SK-N-SH treated with all-trans-retinoic acid at 6 μM for 48 hours (cell line): ENCODE measurements at regions not wholly inside any gene's neighbourhood (a gene's known extent, or its start where the extent isn't known, plus 50 kb on each side); places are given as distances from the start of the nearest gene placed in this dataset.

Experiments used
- ATAC-seq: fragments of 200-7000 bp; cut with Tn5 transposase; 3 replicates; pipeline ENCODE4 v1.9.1; 2020; ENCODE audit warnings: mild to moderate bottlenecking, moderate library complexity
- BACH2 ChIP-seq: fragments of 250-450 bp; sonication (Bioruptor Pico); IDR thresholded peaks from 2 replicates; pipeline ENCODE4 v1.9.0; 2021; ENCODE audit warnings: mild to moderate bottlenecking, borderline replicate concordance
- CSDC2 ChIP-seq: fragments of 250-450 bp; sonication (Bioruptor Pico); IDR thresholded peaks from 2 replicates; pipeline ENCODE4 v1.5.0; 2020; ENCODE audit warnings: mild to moderate bottlenecking, moderate library complexity
- ESRRG ChIP-seq: fragments of 250-450 bp; sonication (Bioruptor Pico); IDR thresholded peaks from 2 replicates; pipeline ENCODE4 v1.6.1; 2021; ENCODE audit warnings: mild to moderate bottlenecking
- GLIS3 ChIP-seq: fragments of 250-450 bp; sonication (Bioruptor Pico); IDR thresholded peaks from 2 replicates; pipeline ENCODE4 v1.5.0; 2020; ENCODE audit warnings: mild to moderate bottlenecking, moderate library complexity
- OSR1 ChIP-seq: fragments of 250-450 bp; sonication (Bioruptor Pico); IDR thresholded peaks from 2 replicates; pipeline ENCODE4 v1.8.0; 2022; ENCODE audit warnings: moderate library complexity, mild to moderate bottlenecking, inconsistent platforms
- PPARA ChIP-seq: fragments of 250-450 bp; sonication (Bioruptor Pico); IDR thresholded peaks from 2 replicates; pipeline ENCODE4 v1.5.0; 2020; ENCODE audit warnings: mild to moderate bottlenecking, borderline replicate concordance
- RARB ChIP-seq: fragments of 250-450 bp; sonication (Bioruptor Pico); IDR thresholded peaks from 2 replicates; pipeline ENCODE4 v1.8.0; 2021; ENCODE audit warnings: mild to moderate bottlenecking, moderate library complexity
- SNAI2 ChIP-seq: fragments of 250-450 bp; sonication (Bioruptor Pico); IDR thresholded peaks from 2 replicates; pipeline ENCODE4 v1.5.0; 2020; ENCODE audit warnings: mild to moderate bottlenecking, moderate library complexity
- TCF4 ChIP-seq: fragments of 250-450 bp; sonication (Bioruptor Pico); IDR thresholded peaks from 2 replicates; pipeline ENCODE4 v1.8.0; 2021; ENCODE audit warnings: mild to moderate bottlenecking, moderate library complexity, borderline replicate concordance
- TOX ChIP-seq: fragments of 250-450 bp; sonication (Bioruptor Pico); IDR thresholded peaks from 2 replicates; pipeline ENCODE4 v1.8.0; 2021; ENCODE audit warnings: mild to moderate bottlenecking, moderate library complexity, borderline replicate concordance
- ZC3H10 ChIP-seq: fragments of 250-450 bp; sonication (Bioruptor Pico); IDR thresholded peaks from 2 replicates; pipeline ENCODE4 v1.5.1; 2021; ENCODE audit warnings: mild to moderate bottlenecking, moderate library complexity
- ZFP3 ChIP-seq: fragments of 250-450 bp; sonication (Bioruptor Pico); IDR thresholded peaks from 2 replicates; pipeline ENCODE4 v1.5.0; 2020; ENCODE audit warnings: mild to moderate bottlenecking, moderate library complexity
- ZFP30 ChIP-seq: fragments of 450-650 bp; formaldehyde crosslinking; IDR thresholded peaks from 2 replicates; pipeline ENCODE4 v1.5.0; 2022; ENCODE audit warnings: mild to moderate bottlenecking, moderate library complexity
- ZNF565 ChIP-seq: fragments of 450-650 bp; formaldehyde crosslinking; conservative IDR thresholded peaks from 2 replicates; pipeline ENCODE4 v1.5.0; 2020; ENCODE audit warnings: low read depth, mild to moderate bottlenecking, moderate library complexity
- ZNF70 ChIP-seq: fragments of 450-650 bp; formaldehyde crosslinking; IDR thresholded peaks from 2 replicates; pipeline ENCODE4 v1.5.0; 2020; ENCODE audit warnings: mild to moderate bottlenecking, moderate library complexity
- ZNF8 ChIP-seq: fragments of 450-650 bp; formaldehyde crosslinking; IDR thresholded peaks from 2 replicates; pipeline ENCODE4 v1.5.0; 2020; ENCODE audit warnings: mild to moderate bottlenecking, moderate library complexity
- TF ChIP-seq, protein P1 (sequence below): fragments of 250-450 bp; sonication (Bioruptor Pico); IDR thresholded peaks from 2 replicates; pipeline ENCODE4 v1.8.0; 2020; ENCODE audit warnings: mild to moderate bottlenecking, moderate library complexity, borderline replicate concordance
- TF ChIP-seq, protein P2 (sequence below): fragments of 250-450 bp; sonication (Bioruptor Pico); IDR thresholded peaks from 2 replicates; pipeline ENCODE4 v1.5.1; 2021; ENCODE audit warnings: mild to moderate bottlenecking, moderate library complexity
- TF ChIP-seq, protein P3 (sequence below): fragments of 250-450 bp; sonication (Bioruptor Pico); IDR thresholded peaks from 2 replicates; pipeline ENCODE4 v1.5.0; 2020; ENCODE audit warnings: mild to moderate bottlenecking, moderate library complexity
- TF ChIP-seq, protein P4 (sequence below): fragments of 250-450 bp; sonication (Bioruptor Pico); IDR thresholded peaks from 2 replicates; pipeline ENCODE4 v1.8.0; 2021; ENCODE audit warnings: low read depth, mild to moderate bottlenecking, moderate library complexity, borderline replicate concordance
- TF ChIP-seq, protein P5 (sequence below): fragments of 250-450 bp; sonication (Bioruptor Pico); IDR thresholded peaks from 2 replicates; pipeline ENCODE4 v1.5.1; 2020; ENCODE audit warnings: low read depth, mild to moderate bottlenecking, moderate library complexity

DNA sequence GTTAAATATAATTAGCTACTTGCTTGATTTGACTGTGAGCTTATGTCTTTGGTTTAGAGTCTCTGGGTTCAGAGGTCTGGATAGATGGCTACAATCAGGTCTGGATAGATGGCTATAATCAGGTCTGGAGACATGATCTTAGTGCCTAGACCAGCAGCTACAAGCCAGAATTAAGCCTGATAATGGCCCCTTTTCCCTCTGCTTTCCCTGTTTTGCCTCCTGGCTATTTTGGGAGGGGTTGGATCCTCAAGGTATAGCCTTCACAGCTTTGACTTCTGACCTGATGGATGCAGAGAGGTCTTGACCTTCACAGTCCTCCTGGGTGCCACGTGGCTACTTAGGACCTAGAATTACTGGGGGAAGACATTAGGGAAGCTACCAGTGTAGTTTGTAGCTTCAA, 877.7 kb downstream of the GALC start:
- ATAC-seq = no peak
- TF ChIP-seq ZFP3 (CRISPR knock-in tag) (no peak), RARB (CRISPR knock-in tag) (no peak), OSR1 (CRISPR knock-in tag) (no peak), ZNF565 (CRISPR knock-in tag) (no peak), PPARA (CRISPR knock-in tag) (no peak), ESRRG (CRISPR knock-in tag) (no peak), ZNF8 (no peak), CSDC2 (no peak), BACH2 (no peak), GLIS3 (CRISPR knock-in tag) (no peak), TOX (CRISPR knock-in tag) (no peak)
- TF ChIP-seq, protein P1, sequence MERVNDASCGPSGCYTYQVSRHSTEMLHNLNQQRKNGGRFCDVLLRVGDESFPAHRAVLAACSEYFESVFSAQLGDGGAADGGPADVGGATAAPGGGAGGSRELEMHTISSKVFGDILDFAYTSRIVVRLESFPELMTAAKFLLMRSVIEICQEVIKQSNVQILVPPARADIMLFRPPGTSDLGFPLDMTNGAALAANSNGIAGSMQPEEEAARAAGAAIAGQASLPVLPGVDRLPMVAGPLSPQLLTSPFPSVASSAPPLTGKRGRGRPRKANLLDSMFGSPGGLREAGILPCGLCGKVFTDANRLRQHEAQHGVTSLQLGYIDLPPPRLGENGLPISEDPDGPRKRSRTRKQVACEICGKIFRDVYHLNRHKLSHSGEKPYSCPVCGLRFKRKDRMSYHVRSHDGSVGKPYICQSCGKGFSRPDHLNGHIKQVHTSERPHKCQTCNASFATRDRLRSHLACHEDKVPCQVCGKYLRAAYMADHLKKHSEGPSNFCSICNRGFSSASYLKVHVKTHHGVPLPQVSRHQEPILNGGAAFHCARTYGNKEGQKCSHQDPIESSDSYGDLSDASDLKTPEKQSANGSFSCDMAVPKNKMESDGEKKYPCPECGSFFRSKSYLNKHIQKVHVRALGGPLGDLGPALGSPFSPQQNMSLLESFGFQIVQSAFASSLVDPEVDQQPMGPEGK (CRISPR knock-in tag) = no peak
- TF ChIP-seq, protein P2, sequence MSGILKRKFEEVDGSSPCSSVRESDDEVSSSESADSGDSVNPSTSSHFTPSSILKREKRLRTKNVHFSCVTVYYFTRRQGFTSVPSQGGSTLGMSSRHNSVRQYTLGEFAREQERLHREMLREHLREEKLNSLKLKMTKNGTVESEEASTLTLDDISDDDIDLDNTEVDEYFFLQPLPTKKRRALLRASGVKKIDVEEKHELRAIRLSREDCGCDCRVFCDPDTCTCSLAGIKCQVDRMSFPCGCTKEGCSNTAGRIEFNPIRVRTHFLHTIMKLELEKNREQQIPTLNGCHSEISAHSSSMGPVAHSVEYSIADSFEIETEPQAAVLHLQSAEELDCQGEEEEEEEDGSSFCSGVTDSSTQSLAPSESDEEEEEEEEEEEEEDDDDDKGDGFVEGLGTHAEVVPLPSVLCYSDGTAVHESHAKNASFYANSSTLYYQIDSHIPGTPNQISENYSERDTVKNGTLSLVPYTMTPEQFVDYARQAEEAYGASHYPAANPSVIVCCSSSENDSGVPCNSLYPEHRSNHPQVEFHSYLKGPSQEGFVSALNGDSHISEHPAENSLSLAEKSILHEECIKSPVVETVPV (CRISPR knock-in tag) = no peak
- TF ChIP-seq, all 23 proteins: peak for 0

DNA sequence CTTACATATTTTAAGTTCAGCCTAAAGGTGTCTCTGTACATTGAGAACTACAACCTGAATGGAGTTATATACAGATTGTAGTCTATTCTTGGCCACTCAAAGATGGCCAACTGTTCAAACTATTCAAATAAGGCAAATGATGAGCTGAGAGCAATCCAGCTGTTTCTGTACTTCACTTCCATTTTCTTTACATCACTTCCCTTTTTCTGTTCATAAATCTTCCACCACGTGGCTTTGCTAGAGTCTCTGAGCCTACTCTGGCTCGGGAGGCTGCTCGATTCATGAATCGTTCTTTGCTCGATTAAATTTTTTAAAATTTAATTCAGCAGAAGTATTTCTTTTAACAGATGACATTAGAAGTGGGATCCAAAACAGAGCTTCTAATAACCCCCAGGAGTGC, 879.7 kb downstream of the GALC start:
- no peak for TF ChIP-seq SNAI2 (CRISPR knock-in tag)
- TF ChIP-seq, protein P1 (CRISPR knock-in tag) = no peak
- TF ChIP-seq BACH2 = no peak
- TF ChIP-seq GLIS3 (CRISPR knock-in tag) = no peak
- TF ChIP-seq, protein P2 (CRISPR knock-in tag) = no peak
- TF ChIP-seq TOX (CRISPR knock-in tag) = no peak
- no peak for TF ChIP-seq ZC3H10 (CRISPR knock-in tag)
- TF ChIP-seq ZNF565 (CRISPR knock-in tag) = no peak
- no peak for TF ChIP-seq ESRRG (CRISPR knock-in tag)
- no peak for TF ChIP-seq RARB (CRISPR knock-in tag)
- TF ChIP-seq, protein P3, sequence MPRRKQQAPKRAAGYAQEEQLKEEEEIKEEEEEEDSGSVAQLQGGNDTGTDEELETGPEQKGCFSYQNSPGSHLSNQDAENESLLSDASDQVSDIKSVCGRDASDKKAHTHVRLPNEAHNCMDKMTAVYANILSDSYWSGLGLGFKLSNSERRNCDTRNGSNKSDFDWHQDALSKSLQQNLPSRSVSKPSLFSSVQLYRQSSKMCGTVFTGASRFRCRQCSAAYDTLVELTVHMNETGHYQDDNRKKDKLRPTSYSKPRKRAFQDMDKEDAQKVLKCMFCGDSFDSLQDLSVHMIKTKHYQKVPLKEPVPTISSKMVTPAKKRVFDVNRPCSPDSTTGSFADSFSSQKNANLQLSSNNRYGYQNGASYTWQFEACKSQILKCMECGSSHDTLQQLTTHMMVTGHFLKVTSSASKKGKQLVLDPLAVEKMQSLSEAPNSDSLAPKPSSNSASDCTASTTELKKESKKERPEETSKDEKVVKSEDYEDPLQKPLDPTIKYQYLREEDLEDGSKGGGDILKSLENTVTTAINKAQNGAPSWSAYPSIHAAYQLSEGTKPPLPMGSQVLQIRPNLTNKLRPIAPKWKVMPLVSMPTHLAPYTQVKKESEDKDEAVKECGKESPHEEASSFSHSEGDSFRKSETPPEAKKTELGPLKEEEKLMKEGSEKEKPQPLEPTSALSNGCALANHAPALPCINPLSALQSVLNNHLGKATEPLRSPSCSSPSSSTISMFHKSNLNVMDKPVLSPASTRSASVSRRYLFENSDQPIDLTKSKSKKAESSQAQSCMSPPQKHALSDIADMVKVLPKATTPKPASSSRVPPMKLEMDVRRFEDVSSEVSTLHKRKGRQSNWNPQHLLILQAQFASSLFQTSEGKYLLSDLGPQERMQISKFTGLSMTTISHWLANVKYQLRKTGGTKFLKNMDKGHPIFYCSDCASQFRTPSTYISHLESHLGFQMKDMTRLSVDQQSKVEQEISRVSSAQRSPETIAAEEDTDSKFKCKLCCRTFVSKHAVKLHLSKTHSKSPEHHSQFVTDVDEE = no peak
- no peak for TF ChIP-seq CSDC2
- TF ChIP-seq, protein P4, sequence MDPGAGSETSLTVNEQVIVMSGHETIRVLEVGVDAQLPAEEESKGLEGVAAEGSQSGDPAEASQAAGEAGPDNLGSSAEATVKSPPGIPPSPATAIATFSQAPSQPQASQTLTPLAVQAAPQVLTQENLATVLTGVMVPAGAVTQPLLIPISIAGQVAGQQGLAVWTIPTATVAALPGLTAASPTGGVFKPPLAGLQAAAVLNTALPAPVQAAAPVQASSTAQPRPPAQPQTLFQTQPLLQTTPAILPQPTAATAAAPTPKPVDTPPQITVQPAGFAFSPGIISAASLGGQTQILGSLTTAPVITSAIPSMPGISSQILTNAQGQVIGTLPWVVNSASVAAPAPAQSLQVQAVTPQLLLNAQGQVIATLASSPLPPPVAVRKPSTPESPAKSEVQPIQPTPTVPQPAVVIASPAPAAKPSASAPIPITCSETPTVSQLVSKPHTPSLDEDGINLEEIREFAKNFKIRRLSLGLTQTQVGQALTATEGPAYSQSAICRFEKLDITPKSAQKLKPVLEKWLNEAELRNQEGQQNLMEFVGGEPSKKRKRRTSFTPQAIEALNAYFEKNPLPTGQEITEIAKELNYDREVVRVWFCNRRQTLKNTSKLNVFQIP (CRISPR knock-in tag) = no peak
- TF ChIP-seq TCF4 (CRISPR knock-in tag) = no peak
- no peak for ATAC-seq

DNA sequence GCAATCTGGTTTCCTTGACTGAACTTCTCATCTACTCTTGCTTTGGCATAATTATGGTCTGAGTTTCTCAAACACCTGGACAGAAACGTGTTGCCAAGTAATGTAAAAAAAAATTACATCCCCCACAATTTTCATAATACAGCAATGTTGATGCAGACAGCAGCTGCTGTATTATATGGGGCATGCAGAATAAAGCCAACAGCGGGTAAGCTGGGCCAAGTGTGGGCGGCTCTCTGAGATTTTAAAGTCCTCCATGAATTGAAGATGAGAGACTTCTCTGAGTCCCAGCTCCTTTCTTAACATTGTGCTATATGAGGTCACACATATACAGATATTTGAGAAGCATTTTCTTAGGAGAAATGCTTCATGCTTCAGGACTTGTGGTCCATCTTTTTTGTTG, 881.2 kb downstream of the GALC start:
- no peak for ATAC-seq
- no peak for TF ChIP-seq RARB (CRISPR knock-in tag)
- TF ChIP-seq ZFP30 (CRISPR knock-in tag) = no peak
- no peak for TF ChIP-seq SNAI2 (CRISPR knock-in tag)
- TF ChIP-seq, protein P4 (CRISPR knock-in tag) = no peak
- no peak for TF ChIP-seq BACH2
- no peak for TF ChIP-seq ZFP3 (CRISPR knock-in tag)
- TF ChIP-seq PPARA (CRISPR knock-in tag) = no peak
- TF ChIP-seq ZNF8 = no peak
- TF ChIP-seq, protein P5, sequence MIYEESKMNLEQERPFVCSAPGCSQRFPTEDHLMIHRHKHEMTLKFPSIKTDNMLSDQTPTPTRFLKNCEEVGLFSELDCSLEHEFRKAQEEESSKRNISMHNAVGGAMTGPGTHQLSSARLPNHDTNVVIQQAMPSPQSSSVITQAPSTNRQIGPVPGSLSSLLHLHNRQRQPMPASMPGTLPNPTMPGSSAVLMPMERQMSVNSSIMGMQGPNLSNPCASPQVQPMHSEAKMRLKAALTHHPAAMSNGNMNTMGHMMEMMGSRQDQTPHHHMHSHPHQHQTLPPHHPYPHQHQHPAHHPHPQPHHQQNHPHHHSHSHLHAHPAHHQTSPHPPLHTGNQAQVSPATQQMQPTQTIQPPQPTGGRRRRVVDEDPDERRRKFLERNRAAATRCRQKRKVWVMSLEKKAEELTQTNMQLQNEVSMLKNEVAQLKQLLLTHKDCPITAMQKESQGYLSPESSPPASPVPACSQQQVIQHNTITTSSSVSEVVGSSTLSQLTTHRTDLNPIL (CRISPR knock-in tag) = no peak
- TF ChIP-seq ZNF70 = no peak
- TF ChIP-seq CSDC2 = no peak
